Mesenchymal stem cell (in vitro differentiated cells and primary cell): ENCODE measurements at regions not wholly inside any gene's neighbourhood (a gene's known extent, or its start where the extent isn't known, plus 50 kb on each side); places are given as distances from the start of the nearest gene placed in this dataset.

Experiments
- DNase-seq: peaks from one replicate; pipeline ENCODE4 v3.0.0-alpha.2; 2013
- H2AFZ ChIP-seq: one replicate; pipeline ENCODE4 v1.6.1; 2013; ENCODE audit warnings: low read depth, mild to moderate bottlenecking, control low read depth, inconsistent platforms, low read length, moderate library complexity
- H2AK5ac ChIP-seq: 2 replicates; pipeline ENCODE4 v1.6.1; 2013; ENCODE audit warnings: low read length, moderate library complexity, mild to moderate bottlenecking, inconsistent platforms; ENCODE audit not compliant: severe bottlenecking
- H2BK120ac ChIP-seq: one replicate; pipeline ENCODE4 v1.6.1; 2013; ENCODE audit warnings: low read depth, mild to moderate bottlenecking, inconsistent platforms, low read length, moderate library complexity
- H2BK12ac ChIP-seq, 2 experiments: one replicate each; pipeline ENCODE4 v1.6.1; 2013; ENCODE audit warnings: inconsistent platforms in 2 of 2, low read length in 2 of 2, mild to moderate bottlenecking in 2 of 2, moderate library complexity in 2 of 2, control low read depth in 1 of 2
- H2BK15ac ChIP-seq: one replicate; pipeline ENCODE4 v1.6.1; 2013; ENCODE audit warnings: mild to moderate bottlenecking, low read depth, inconsistent platforms; ENCODE audit not compliant: poor library complexity, severe bottlenecking
- H2BK5ac ChIP-seq: 2 replicates; pipeline ENCODE4 v1.6.1; 2013; ENCODE audit warnings: low read depth, mild to moderate bottlenecking, low read length, control low read depth, inconsistent platforms; ENCODE audit not compliant: poor library complexity, severe bottlenecking
- H3K14ac ChIP-seq, 2 experiments: one replicate each; pipeline ENCODE4 v1.6.1; 2013; ENCODE audit warnings: inconsistent platforms in 2 of 2, low read length in 2 of 2, control low read depth in 1 of 2, mild to moderate bottlenecking in 1 of 2, moderate library complexity in 1 of 2
- H3K18ac ChIP-seq, 2 experiments: one replicate each; pipeline ENCODE4 v1.6.1; 2013; ENCODE audit warnings: inconsistent platforms in 2 of 2, low read length in 2 of 2, control low read depth in 1 of 2, low read depth in 1 of 2, mild to moderate bottlenecking in 1 of 2
- H3K23ac ChIP-seq, 2 experiments: one replicate each; pipeline ENCODE4 v1.6.1; 2013; ENCODE audit warnings: inconsistent platforms in 2 of 2, low read length in 2 of 2, mild to moderate bottlenecking in 2 of 2, moderate library complexity in 2 of 2, control low read depth in 1 of 2
- H3K27ac ChIP-seq: 2 replicates; pipeline ENCODE4 v1.5.1; 2013; ENCODE audit warnings: mild to moderate bottlenecking, moderate library complexity, low read length, control low read depth, inconsistent platforms; ENCODE audit not compliant: poor library complexity, severe bottlenecking
- H3K27me3 ChIP-seq, 2 experiments: 2 replicates each; pipeline versions ENCODE4 v1.6.1 to v1.7.0; 2013; ENCODE audit warnings: low read length in 2 of 2, mild to moderate bottlenecking in 2 of 2, moderate library complexity in 2 of 2, control low read depth in 1 of 2, inconsistent platforms in 1 of 2; ENCODE audit not compliant: control insufficient read depth in 1 of 2, insufficient read depth in 1 of 2
- H3K36me3 ChIP-seq, 2 experiments: 2 replicates each; pipeline versions ENCODE4 v1.6.1 to v1.7.0; 2013; ENCODE audit warnings: low read length in 2 of 2, control low read depth in 1 of 2, inconsistent platforms in 1 of 2, low read depth in 1 of 2, mild to moderate bottlenecking in 1 of 2; ENCODE audit not compliant: insufficient read depth in 2 of 2, control insufficient read depth in 1 of 2
- H3K4ac ChIP-seq, 2 experiments: one replicate each; pipeline ENCODE4 v1.6.1; 2013; ENCODE audit warnings: inconsistent platforms in 2 of 2, low read length in 2 of 2, mild to moderate bottlenecking in 2 of 2, moderate library complexity in 2 of 2, control low read depth in 1 of 2, low read depth in 1 of 2
- H3K4me1 ChIP-seq: 2 replicates; pipeline ENCODE4 v1.6.1; 2013; ENCODE audit warnings: low read depth, low read length, control low read depth; ENCODE audit not compliant: control insufficient read depth, insufficient read depth
- H3K4me2 ChIP-seq: 2 replicates; pipeline ENCODE4 v1.6.1; 2013; ENCODE audit warnings: low read length, mild to moderate bottlenecking, inconsistent platforms; ENCODE audit not compliant: poor library complexity, severe bottlenecking
- H3K4me3 ChIP-seq, 2 experiments: 2 replicates each; pipeline versions ENCODE4 v1.5.1 to v1.7.0; 2013; ENCODE audit warnings: low read length in 2 of 2, mild to moderate bottlenecking in 2 of 2, control low read depth in 1 of 2, low read depth in 1 of 2; ENCODE audit not compliant: insufficient read depth in 1 of 2
- H3K79me1 ChIP-seq: replicated peaks from 2 replicates; pipeline ENCODE4 v1.6.1; 2013; ENCODE audit warnings: mild to moderate bottlenecking, control low read depth, low read length, inconsistent platforms; ENCODE audit not compliant: poor library complexity, severe bottlenecking
- H3K9ac ChIP-seq: 2 replicates; pipeline ENCODE4 v1.7.0; 2013; ENCODE audit warnings: mild to moderate bottlenecking, low read length, moderate library complexity
- H3K9me3 ChIP-seq: 2 replicates; pipeline ENCODE4 v1.7.0; 2013; ENCODE audit warnings: mild to moderate bottlenecking, low read length; ENCODE audit not compliant: control insufficient read depth
- H4K8ac ChIP-seq: one replicate; pipeline ENCODE4 v1.6.1; 2013; ENCODE audit warnings: inconsistent platforms, mild to moderate bottlenecking, low read length, moderate library complexity
- H4K91ac ChIP-seq: one replicate; pipeline ENCODE4 v1.6.1; 2013; ENCODE audit warnings: mild to moderate bottlenecking, low read length, inconsistent platforms
- WGBS: methylation state at CpG from one replicate; pipeline ENCODE4 v1.1.7; 2013; ENCODE audit warnings: mixed read lengths; 5-methylcytosine and 5-hydroxymethylcytosine counted together

- Histone ChIP-seq H3K27me3 (no peaks in the 10 kb centered on the region), H3K79me1 (no peaks in the 10 kb centered on the region), H3K4me1 (no peaks in the 10 kb centered on the region), H4K8ac (no peak overlapping the region), H2BK120ac (no peak overlapping the region), H2BK15ac (no peak overlapping the region), H2AFZ (no peak overlapping the region), H3K14ac (no peak overlapping the region), H3K36me3 (no peaks in the 10 kb centered on the region), H2BK12ac (no peak overlapping the region), H4K91ac (no peak overlapping the region), H3K4me3 (no peak overlapping the region), H3K27ac (no peak overlapping the region), H3K23ac (no peak overlapping the region), H3K9ac (no peak overlapping the region), H3K9me3 (no peaks in the 10 kb centered on the region), H3K4ac (no peak overlapping the region), H3K4me2 (no peak overlapping the region), H2AK5ac (no peak overlapping the region), H2BK5ac (no peak overlapping the region), H3K18ac (no peak overlapping the region)
- 33% methylated on average over 1 of the region's 4 CpGs for WGBS
- DNase-seq, result no peak
Observed at GRCh38 chr16:76199681-76200220, 77.5 kb upstream of the CNTNAP4 start.

GRCh38 chr16:76201385-76201784, 75.8 kb upstream of the CNTNAP4 start:
- no peak overlapping the region for H2AFZ ChIP-seq
- H3K4me1 ChIP-seq, result no peaks in the 10 kb centered on the region
- H3K23ac ChIP-seq, result no peak overlapping the region
- H4K91ac ChIP-seq, result no peak overlapping the region
- no peaks in the 10 kb centered on the region for H3K36me3 ChIP-seq
- H3K18ac ChIP-seq, result no peak overlapping the region
- H3K9me3 ChIP-seq, result no peaks in the 10 kb centered on the region
- no peaks in the 10 kb centered on the region for H3K79me1 ChIP-seq
- H3K4ac ChIP-seq, result no peak overlapping the region
- no peak overlapping the region for H3K14ac ChIP-seq
- no peak overlapping the region for H2BK12ac ChIP-seq
- no peak overlapping the region for H3K27ac ChIP-seq
- no peak overlapping the region for H3K4me3 ChIP-seq
- no peak overlapping the region for H2BK5ac ChIP-seq
- no CpG with 5 or more reads among the region's 2 CpGs for WGBS
- H3K4me2 ChIP-seq, result no peak overlapping the region
- H3K9ac ChIP-seq, result peak overlapping the region; percentile 19
- DNase-seq, result peak; percentile 65
- H2AK5ac ChIP-seq, result no peak overlapping the region
- H2BK15ac ChIP-seq, result no peak overlapping the region
- no peak overlapping the region for H2BK120ac ChIP-seq
- no peak overlapping the region for H4K8ac ChIP-seq
- H3K27me3 ChIP-seq, result no peaks in the 10 kb centered on the region

- no peak overlapping the region for H3K9ac ChIP-seq
- no peak for DNase-seq
- no peak overlapping the region for H2AK5ac ChIP-seq
- H2BK5ac ChIP-seq, result no peak overlapping the region
- H3K9me3 ChIP-seq, result no peaks in the 10 kb centered on the region
- H2BK15ac ChIP-seq, result no peak overlapping the region
- H4K8ac ChIP-seq, result no peak overlapping the region
- no peak overlapping the region for H3K4me3 ChIP-seq
- H3K14ac ChIP-seq, result no peak overlapping the region
- H3K23ac ChIP-seq, result no peak overlapping the region
- H3K27me3 ChIP-seq, result no peaks in the 10 kb centered on the region
- H2BK120ac ChIP-seq, result no peak overlapping the region
- H3K18ac ChIP-seq, result no peak overlapping the region
- no peak overlapping the region for H4K91ac ChIP-seq
- H3K36me3 ChIP-seq, result no peaks in the 10 kb centered on the region
- no peaks in the 10 kb centered on the region for H3K4me1 ChIP-seq
- H3K27ac ChIP-seq, result no peak overlapping the region
- no peak overlapping the region for H3K4me2 ChIP-seq
- no peaks in the 10 kb centered on the region for H3K79me1 ChIP-seq
- no peak overlapping the region for H2AFZ ChIP-seq
- WGBS, result 100% methylated on average over 1 of the region's 2 CpGs
- H3K4ac ChIP-seq, result no peak overlapping the region
- no peak overlapping the region for H2BK12ac ChIP-seq
Observed at GRCh38 chr16:76204249-76204648, 73.0 kb upstream of the CNTNAP4 start.

GRCh38 chr16:76207270-76207669, 69.9 kb upstream of the CNTNAP4 start:
- H3K4ac ChIP-seq, result no peak overlapping the region
- H3K27ac ChIP-seq, result no peak overlapping the region
- no peaks in the 10 kb centered on the region for H3K27me3 ChIP-seq
- H4K91ac ChIP-seq, result no peak overlapping the region
- H2BK120ac ChIP-seq, result no peak overlapping the region
- H3K4me2 ChIP-seq, result no peak overlapping the region
- H2BK12ac ChIP-seq, result no peak overlapping the region
- H3K14ac ChIP-seq, result no peak overlapping the region
- no peak overlapping the region for H2AFZ ChIP-seq
- no peak overlapping the region for H3K9ac ChIP-seq
- peaks cover under 1% of the 10 kb centered on the region for H3K9me3 ChIP-seq
- H3K36me3 ChIP-seq, result no peaks in the 10 kb centered on the region
- no peak overlapping the region for H2BK5ac ChIP-seq
- peak overlapping the region; percentile 0 to 21 for H3K18ac ChIP-seq
- no peak overlapping the region for H2AK5ac ChIP-seq
- no peaks in the 10 kb centered on the region for H3K4me1 ChIP-seq
- H3K4me3 ChIP-seq, result no peak overlapping the region
- DNase-seq, result no peak
- H3K79me1 ChIP-seq, result no peaks in the 10 kb centered on the region
- no peak overlapping the region for H4K8ac ChIP-seq
- H2BK15ac ChIP-seq, result no peak overlapping the region
- H3K23ac ChIP-seq, result no peak overlapping the region
- 93% methylated on average over 3 of the region's 3 CpGs for WGBS
